BLaER1 treated with 17β-estradiol and CSF1 and Interleukin-3, amounts not matched to agents 10 nM and 100 nM (cell line): ENCODE measurements at regions not wholly inside any gene's neighbourhood (a gene's known extent, or its start where the extent isn't known, plus 50 kb on each side); places are given as distances from the start of the nearest gene placed in this dataset.

Experiments used
- H3K27ac ChIP-seq, 11 experiments: shearing (Covaris generic); formaldehyde crosslinking; 2 replicates each; pipeline ENCODE4 v1.8.1; 2022
- H3K27me3 ChIP-seq, 11 experiments: shearing (Covaris generic); formaldehyde crosslinking; 2 replicates each; pipeline ENCODE4 v1.8.1; 2022
- H3K36me3 ChIP-seq, 11 experiments: shearing (Covaris generic); formaldehyde crosslinking; 2 replicates each; pipeline ENCODE4 v1.8.1; 2022
- H3K4me1 ChIP-seq, 10 experiments: shearing (Covaris generic); formaldehyde crosslinking; 2 replicates each; pipeline ENCODE4 v1.8.1; 2022
- H3K4me2 ChIP-seq, 11 experiments: shearing (Covaris generic); formaldehyde crosslinking; 2 replicates each; pipeline ENCODE4 v1.8.1; 2022
- H3K4me3 ChIP-seq, 10 experiments: shearing (Covaris generic); formaldehyde crosslinking; 2 replicates each; pipeline ENCODE4 v1.8.1; 2022
- H3K9ac ChIP-seq, 11 experiments: shearing (Covaris generic); formaldehyde crosslinking; 2 replicates each; pipeline ENCODE4 v1.8.1; 2022
- H3K9me3 ChIP-seq, 11 experiments: shearing (Covaris generic); formaldehyde crosslinking; replicated peaks in 1 of 11; 2 replicates each; pipeline ENCODE4 v1.8.1; 2022
- H4K20me1 ChIP-seq, 11 experiments: shearing (Covaris generic); formaldehyde crosslinking; 2 replicates each; pipeline ENCODE4 v1.8.1; 2022
- Cebpa-rat ChIP-seq, 11 experiments: shearing (Covaris generic); IDR thresholded peaks; 2 replicates each; pipeline ENCODE4 v1.8.1; 2022

DNA sequence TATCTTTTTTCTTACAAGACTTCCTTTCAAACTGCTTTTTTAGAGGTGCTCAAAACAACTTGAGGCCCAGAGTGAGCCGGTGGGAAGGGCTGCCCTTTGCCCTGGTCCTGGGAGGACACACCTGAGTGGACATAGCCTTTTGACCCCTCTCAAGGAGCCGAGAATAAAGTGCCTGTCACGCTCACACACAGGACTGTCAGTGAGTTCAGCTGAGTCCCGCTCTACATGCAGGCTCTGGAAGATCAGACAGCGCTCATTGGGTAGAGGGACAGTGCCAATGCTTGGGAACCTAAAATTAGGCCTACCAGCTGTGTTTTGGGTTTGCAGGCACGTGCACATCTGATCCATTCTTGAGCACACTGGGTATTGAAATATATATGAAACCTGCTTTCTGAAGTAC, 387.8 kb downstream of the CD83 start:
- H3K36me3 ChIP-seq: no peaks in the 10 kb centered on the region
- H3K27ac ChIP-seq: no peak overlapping the region
- no peaks in the 10 kb centered on the region for H3K27me3 ChIP-seq
- H3K4me3 ChIP-seq: no peak overlapping the region
- H3K4me2 ChIP-seq: peak overlapping the region in 1 of 11 experiments; percentile 30; a peak in 1 of 22 replicates
- peaks cover 0 to 7% (median 0%) of the 10 kb centered on the region in 10 experiments; a peak in 3 of 20 replicates for H3K4me1 ChIP-seq
- H3K9ac ChIP-seq: no peak overlapping the region
- no peak for TF ChIP-seq Cebpa-rat (IDR thresholded peaks at IDR 0.05)
- H4K20me1 ChIP-seq: no peaks in the 10 kb centered on the region
- peaks cover 0 to 22% (median 3%) of the 10 kb centered on the region in 11 experiments; a peak in 9 of 22 replicates for H3K9me3 ChIP-seq

DNA sequence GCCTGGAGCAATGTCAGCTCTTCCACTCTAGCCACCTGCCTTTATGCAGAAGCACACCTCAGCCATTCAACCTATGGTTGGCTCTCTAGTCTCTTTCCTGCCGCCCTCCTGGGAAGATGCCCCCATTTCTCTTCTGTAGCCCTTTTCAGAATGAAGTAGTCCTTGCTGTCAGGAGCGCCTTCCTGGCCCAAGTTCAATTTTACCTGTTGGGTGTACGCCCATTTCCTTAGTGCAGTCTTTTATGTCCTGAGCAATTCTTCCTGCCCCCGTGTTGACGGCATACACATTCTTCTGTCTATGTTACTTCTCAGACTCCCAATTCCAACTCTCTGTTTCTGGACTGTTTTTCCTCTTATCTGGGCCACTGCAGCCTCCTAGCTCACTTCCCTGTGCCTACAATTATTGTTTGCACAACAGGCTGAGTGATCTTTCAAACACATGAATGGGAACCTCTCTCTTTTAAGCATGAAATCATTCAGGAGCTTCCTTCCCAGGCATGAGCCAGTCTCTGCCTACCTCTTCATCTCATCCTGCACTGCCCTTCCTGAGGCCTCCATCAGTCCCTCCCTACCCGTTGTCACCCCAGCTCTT, 389.2 kb downstream of the CD83 start:
- Histone ChIP-seq H3K27me3 (no peaks in the 10 kb centered on the region), H3K36me3 (no peaks in the 10 kb centered on the region), H3K9me3 (peaks cover 0 to 18% (median 0%) of the 10 kb centered on the region in 11 experiments; a peak in 7 of 22 replicates), H3K4me1 (peaks cover 0 to 7% (median 0%) of the 10 kb centered on the region in 10 experiments; a peak in 3 of 20 replicates), H4K20me1 (no peaks in the 10 kb centered on the region), H3K4me2 (no peak overlapping the region), H3K27ac (no peak overlapping the region), H3K4me3 (no peak overlapping the region), H3K9ac (no peak overlapping the region)
- no peak for TF ChIP-seq Cebpa-rat (IDR thresholded peaks at IDR 0.05)

DNA sequence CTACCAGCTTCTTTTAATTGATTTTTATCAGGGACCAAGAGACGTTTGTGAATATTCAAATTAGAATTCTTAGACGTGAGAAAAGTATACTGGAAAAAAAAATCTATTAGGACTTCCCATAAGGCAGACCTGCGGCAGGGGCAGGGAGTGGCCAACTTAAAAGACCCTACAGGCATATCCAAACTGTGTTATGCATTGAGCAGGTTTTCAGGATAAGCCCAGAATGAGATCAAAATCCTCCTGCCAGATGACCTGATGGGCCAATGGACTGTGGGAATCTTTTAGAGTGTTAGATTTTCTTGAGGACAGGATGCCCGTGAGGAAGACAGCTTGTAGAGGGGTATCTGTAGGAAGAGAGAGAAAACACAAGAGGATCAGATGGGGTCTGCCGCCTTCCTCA, 391.5 kb downstream of the CD83 start:
- H3K9me3 ChIP-seq: peaks cover 0 to 23% (median 0%) of the 10 kb centered on the region in 11 experiments; a peak in 9 of 22 replicates
- H4K20me1 ChIP-seq: no peaks in the 10 kb centered on the region
- H3K4me2 ChIP-seq: no peak overlapping the region
- TF ChIP-seq Cebpa-rat (IDR thresholded peaks at IDR 0.05): no peak
- no peak overlapping the region for H3K4me3 ChIP-seq
- no peak overlapping the region for H3K9ac ChIP-seq
- peaks cover 0 to 21% (median 12%) of the 10 kb centered on the region in 10 experiments; a peak in 12 of 20 replicates for H3K4me1 ChIP-seq
- no peak overlapping the region for H3K27ac ChIP-seq
- H3K27me3 ChIP-seq: no peaks in the 10 kb centered on the region
- no peaks in the 10 kb centered on the region for H3K36me3 ChIP-seq

- H3K9me3 ChIP-seq: peaks cover 0 to 23% (median 0%) of the 10 kb centered on the region in 11 experiments; a peak in 9 of 22 replicates
Measured at GRCh38 chr6:14510038-14510437, 392.5 kb downstream of the CD83 start.

GRCh38 chr6:14511061-14511586, 393.6 kb downstream of the CD83 start:
- TF ChIP-seq Cebpa-rat (IDR thresholded peaks at IDR 0.05): no peak

More at GRCh38 chr6:14510038-14510437, 392.5 kb downstream of the CD83 start:
- H3K27ac ChIP-seq: no peak overlapping the region
- H3K4me3 ChIP-seq: no peak overlapping the region
- H3K4me1 ChIP-seq: peaks cover 0 to 23% (median 14%) of the 10 kb centered on the region in 10 experiments; a peak in 12 of 20 replicates
- H3K4me2 ChIP-seq: no peak overlapping the region
- H3K27me3 ChIP-seq: no peaks in the 10 kb centered on the region
- no peak for TF ChIP-seq Cebpa-rat (IDR thresholded peaks at IDR 0.05)
- no peaks in the 10 kb centered on the region for H4K20me1 ChIP-seq
- H3K9ac ChIP-seq: no peak overlapping the region
- no peaks in the 10 kb centered on the region for H3K36me3 ChIP-seq

GRCh38 chr6:14512246-14512645, 394.7 kb downstream of the CD83 start:
- H3K4me3 ChIP-seq: no peak overlapping the region
- H3K9me3 ChIP-seq: peaks cover 0 to 23% (median 0%) of the 10 kb centered on the region in 11 experiments; a peak in 9 of 22 replicates
- no peaks in the 10 kb centered on the region for H3K36me3 ChIP-seq
- H3K9ac ChIP-seq: no peak overlapping the region
- H3K4me1 ChIP-seq: peaks cover 0 to 18% (median 14%) of the 10 kb centered on the region in 10 experiments; a peak in 12 of 20 replicates
- H3K4me2 ChIP-seq: no peak overlapping the region
- no peak for TF ChIP-seq Cebpa-rat (IDR thresholded peaks at IDR 0.05)
- no peak overlapping the region for H3K27ac ChIP-seq
- no peaks in the 10 kb centered on the region for H3K27me3 ChIP-seq
- no peaks in the 10 kb centered on the region for H4K20me1 ChIP-seq

More at GRCh38 chr6:14511061-14511586, 393.6 kb downstream of the CD83 start:
- no peak overlapping the region for H3K9ac ChIP-seq
- no peak overlapping the region for H3K4me2 ChIP-seq
- H4K20me1 ChIP-seq: no peaks in the 10 kb centered on the region
- H3K9me3 ChIP-seq: peaks cover 0 to 23% (median 0%) of the 10 kb centered on the region in 11 experiments; a peak in 9 of 22 replicates
- peaks cover 0 to 18% (median 14%) of the 10 kb centered on the region in 10 experiments; a peak in 12 of 20 replicates for H3K4me1 ChIP-seq
- H3K4me3 ChIP-seq: no peak overlapping the region
- no peaks in the 10 kb centered on the region for H3K27me3 ChIP-seq
- no peaks in the 10 kb centered on the region for H3K36me3 ChIP-seq
- H3K27ac ChIP-seq: no peak overlapping the region

DNA sequence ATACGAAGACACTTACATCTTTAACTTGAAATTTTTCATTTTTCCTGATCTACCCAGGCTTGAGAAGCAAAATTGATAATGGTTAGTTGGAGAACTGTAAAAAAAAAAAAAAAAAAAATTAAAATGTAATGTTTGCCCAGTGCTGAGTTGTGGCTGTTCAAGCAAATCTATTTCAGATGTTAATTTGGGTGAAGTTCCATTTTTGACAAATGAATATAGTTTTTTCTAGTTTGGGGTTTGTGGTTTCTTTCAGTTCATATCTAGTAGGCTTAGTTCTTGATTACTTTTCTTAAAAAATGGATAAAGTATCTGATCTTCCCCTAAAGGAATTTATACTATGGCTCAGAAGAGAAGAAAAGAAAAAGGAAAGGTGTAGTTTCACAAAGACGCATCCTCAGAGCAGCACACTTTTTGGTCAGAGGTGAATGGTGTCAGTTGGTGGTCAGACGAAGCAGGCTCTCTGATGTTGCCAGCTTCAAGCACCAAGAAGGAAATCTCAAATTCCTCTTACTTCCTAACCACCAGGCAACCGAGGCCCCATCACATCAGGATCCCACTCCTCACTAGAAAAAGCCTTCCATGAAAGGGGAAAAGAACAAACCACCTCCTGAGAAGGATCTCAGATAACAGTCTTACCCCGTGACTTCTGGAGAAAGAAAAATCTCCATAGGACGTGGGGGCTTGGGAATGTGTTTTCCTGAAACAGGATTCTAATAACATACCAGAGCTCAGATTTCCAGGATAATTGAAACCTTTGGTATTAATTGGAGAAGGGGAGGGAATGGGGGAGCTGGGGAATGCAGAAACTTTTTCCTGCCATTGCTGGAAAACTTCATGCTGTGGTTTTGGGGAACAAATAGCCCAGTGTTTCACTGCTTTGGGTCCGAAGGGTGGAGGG, 396.2 kb downstream of the CD83 start:
- H3K27ac ChIP-seq: no peak overlapping the region
- TF ChIP-seq Cebpa-rat (IDR thresholded peaks at IDR 0.05): no peak
- H3K36me3 ChIP-seq: no peaks in the 10 kb centered on the region
- no peak overlapping the region for H3K4me3 ChIP-seq
- peaks cover 0 to 18% (median 14%) of the 10 kb centered on the region in 10 experiments; a peak in 12 of 20 replicates for H3K4me1 ChIP-seq
- H3K9me3 ChIP-seq: peaks cover 0 to 23% (median 0%) of the 10 kb centered on the region in 11 experiments; a peak in 9 of 22 replicates
- H3K9ac ChIP-seq: no peak overlapping the region
- H3K4me2 ChIP-seq: peak overlapping the region in 8 of 11 experiments; percentile 15 to 66 (median 54); a peak in 15 of 22 replicates
- no peaks in the 10 kb centered on the region for H3K27me3 ChIP-seq
- no peaks in the 10 kb centered on the region for H4K20me1 ChIP-seq

DNA sequence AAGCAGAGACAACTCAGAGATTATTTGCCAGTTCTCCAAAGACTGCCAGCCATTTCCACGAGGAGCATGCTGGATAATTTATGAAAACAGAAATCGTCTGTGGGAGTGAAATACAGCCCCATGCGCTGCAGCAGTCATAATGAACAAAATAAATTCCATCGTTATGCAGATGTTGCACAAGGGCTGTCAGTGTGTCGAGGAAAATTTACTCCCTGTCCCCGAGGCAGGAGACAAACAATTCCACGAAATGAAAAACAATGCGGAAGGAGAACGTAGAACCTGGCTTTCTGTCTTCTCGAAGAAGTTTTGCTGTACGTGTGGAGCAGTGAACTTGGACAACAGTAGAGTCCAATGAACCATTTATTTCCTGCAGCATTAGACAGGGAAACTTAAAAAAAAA, 399.4 kb downstream of the CD83 start:
- peaks cover 4 to 34% (median 21%) of the 10 kb centered on the region in 11 experiments; a peak in 16 of 22 replicates for H3K9me3 ChIP-seq
- TF ChIP-seq Cebpa-rat (IDR thresholded peaks at IDR 0.05): no peak
- peaks cover 0 to 18% (median 14%) of the 10 kb centered on the region in 10 experiments; a peak in 12 of 20 replicates for H3K4me1 ChIP-seq
- no peak overlapping the region for H3K4me3 ChIP-seq
- H3K27me3 ChIP-seq: no peaks in the 10 kb centered on the region
- no peaks in the 10 kb centered on the region for H4K20me1 ChIP-seq
- H3K4me2 ChIP-seq: no peak overlapping the region
- H3K9ac ChIP-seq: no peak overlapping the region
- H3K27ac ChIP-seq: no peak overlapping the region
- no peaks in the 10 kb centered on the region for H3K36me3 ChIP-seq
